Upper lobe of left lung (tissue), 4 donors: ENCODE measurements at regions not wholly inside any gene's neighbourhood (a gene's known extent, or its start where the extent isn't known, plus 50 kb on each side); places are given as distances from the start of the nearest gene placed in this dataset.

Experiments used
- EP300 ChIP-seq, 4 donors: sonication (generic); formaldehyde crosslinking; IDR thresholded peaks; one replicate each; pipeline ENCODE4 v1.5.1; 2017; ENCODE audit warnings: antibody characterized with exemption in 4 of 4, control low read depth in 2 of 4
- POLR2A ChIP-seq, 4 donors: fragments of 450-650 bp; IDR thresholded peaks; one replicate each; pipeline ENCODE4 v1.5.1; 2016 to 2017; ENCODE audit warnings: antibody characterized with exemption in 4 of 4, mild to moderate bottlenecking in 2 of 4
- TF ChIP-seq, protein P1 (sequence below), 6 experiments: fragments of 450-650 bp in 4 of 6; fragments of 200-600 bp in 2 of 6; sonication (generic) in 2 of 6; IDR thresholded peaks; one replicate each; pipeline ENCODE4 v1.5.1; 2016 to 2019; ENCODE audit warnings: antibody characterized with exemption in 6 of 6

- TF ChIP-seq POLR2A (IDR thresholded peaks at IDR 0.05): no peak
- TF ChIP-seq, protein P1, sequence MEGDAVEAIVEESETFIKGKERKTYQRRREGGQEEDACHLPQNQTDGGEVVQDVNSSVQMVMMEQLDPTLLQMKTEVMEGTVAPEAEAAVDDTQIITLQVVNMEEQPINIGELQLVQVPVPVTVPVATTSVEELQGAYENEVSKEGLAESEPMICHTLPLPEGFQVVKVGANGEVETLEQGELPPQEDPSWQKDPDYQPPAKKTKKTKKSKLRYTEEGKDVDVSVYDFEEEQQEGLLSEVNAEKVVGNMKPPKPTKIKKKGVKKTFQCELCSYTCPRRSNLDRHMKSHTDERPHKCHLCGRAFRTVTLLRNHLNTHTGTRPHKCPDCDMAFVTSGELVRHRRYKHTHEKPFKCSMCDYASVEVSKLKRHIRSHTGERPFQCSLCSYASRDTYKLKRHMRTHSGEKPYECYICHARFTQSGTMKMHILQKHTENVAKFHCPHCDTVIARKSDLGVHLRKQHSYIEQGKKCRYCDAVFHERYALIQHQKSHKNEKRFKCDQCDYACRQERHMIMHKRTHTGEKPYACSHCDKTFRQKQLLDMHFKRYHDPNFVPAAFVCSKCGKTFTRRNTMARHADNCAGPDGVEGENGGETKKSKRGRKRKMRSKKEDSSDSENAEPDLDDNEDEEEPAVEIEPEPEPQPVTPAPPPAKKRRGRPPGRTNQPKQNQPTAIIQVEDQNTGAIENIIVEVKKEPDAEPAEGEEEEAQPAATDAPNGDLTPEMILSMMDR (IDR thresholded peaks at IDR 0.05): no peak
- TF ChIP-seq EP300 (IDR thresholded peaks at IDR 0.05): no peak
These were observed 121.7 kb upstream of the CAND1 start for GRCh38 chr12:67147447-67147846.
